Mucosa of rectum (tissue), 2 donors: ENCODE measurements at regions not wholly inside any gene's neighbourhood (a gene's known extent, or its start where the extent isn't known, plus 50 kb on each side); places are given as distances from the start of the nearest gene placed in this dataset.

Experiments used
- H3K27ac ChIP-seq, 2 donors: one replicate each; pipeline ENCODE4 v1.7.0; 2013; ENCODE audit warnings: inconsistent platforms in 2 of 2, low read depth in 2 of 2, low read length in 2 of 2
- H3K27me3 ChIP-seq, 2 donors: one replicate each; pipeline ENCODE4 v1.7.0; 2013; ENCODE audit warnings: low read length in 2 of 2; ENCODE audit not compliant: control insufficient read depth in 2 of 2, insufficient read depth in 2 of 2
- H3K36me3 ChIP-seq, 2 donors: one replicate each; pipeline ENCODE4 v1.7.0; 2013; ENCODE audit warnings: low read length in 2 of 2; ENCODE audit not compliant: control insufficient read depth in 2 of 2, insufficient read depth in 2 of 2
- H3K4me1 ChIP-seq, 2 donors: one replicate each; pipeline ENCODE4 v1.7.0; 2013; ENCODE audit warnings: low read length in 2 of 2, mild to moderate bottlenecking in 1 of 2; ENCODE audit not compliant: control insufficient read depth in 2 of 2, insufficient read depth in 2 of 2
- H3K4me3 ChIP-seq, 2 donors: one replicate each; pipeline ENCODE4 v1.7.0; 2013; ENCODE audit warnings: low read length in 2 of 2
- H3K9ac ChIP-seq, 2 donors: one replicate each; pipeline ENCODE4 v1.7.0; 2013; ENCODE audit warnings: low read length in 2 of 2, low read depth in 1 of 2, mild to moderate bottlenecking in 1 of 2
- H3K9me3 ChIP-seq, 2 donors: one replicate each; pipeline ENCODE4 v1.7.0; 2013; ENCODE audit warnings: low read length in 2 of 2; ENCODE audit not compliant: control insufficient read depth in 2 of 2
- donor health status: healthy.
- donor health status: Normal muscosa, but diverticular disease.

GRCh38 chr13:68675209-68675608 is 1432.4 kb upstream of the ATXN8OS start:
- no peak overlapping the region for H3K9ac ChIP-seq
- H3K27me3 ChIP-seq = no peaks in the 10 kb centered on the region
- no peak overlapping the region for H3K4me3 ChIP-seq
- H3K4me1 ChIP-seq = no peaks in the 10 kb centered on the region
- no peaks in the 10 kb centered on the region for H3K9me3 ChIP-seq
- no peak overlapping the region for H3K27ac ChIP-seq
- no peaks in the 10 kb centered on the region for H3K36me3 ChIP-seq

- H3K27me3 ChIP-seq = no peaks in the 10 kb centered on the region
- H3K4me1 ChIP-seq = no peaks in the 10 kb centered on the region
- no peak overlapping the region for H3K4me3 ChIP-seq
- no peaks in the 10 kb centered on the region for H3K9me3 ChIP-seq
- no peak overlapping the region for H3K27ac ChIP-seq
- no peaks in the 10 kb centered on the region for H3K36me3 ChIP-seq
- no peak overlapping the region for H3K9ac ChIP-seq
These were observed 1437.7 kb upstream of the PCDH9 start for GRCh38 chr13:68667863-68668262.

DNA sequence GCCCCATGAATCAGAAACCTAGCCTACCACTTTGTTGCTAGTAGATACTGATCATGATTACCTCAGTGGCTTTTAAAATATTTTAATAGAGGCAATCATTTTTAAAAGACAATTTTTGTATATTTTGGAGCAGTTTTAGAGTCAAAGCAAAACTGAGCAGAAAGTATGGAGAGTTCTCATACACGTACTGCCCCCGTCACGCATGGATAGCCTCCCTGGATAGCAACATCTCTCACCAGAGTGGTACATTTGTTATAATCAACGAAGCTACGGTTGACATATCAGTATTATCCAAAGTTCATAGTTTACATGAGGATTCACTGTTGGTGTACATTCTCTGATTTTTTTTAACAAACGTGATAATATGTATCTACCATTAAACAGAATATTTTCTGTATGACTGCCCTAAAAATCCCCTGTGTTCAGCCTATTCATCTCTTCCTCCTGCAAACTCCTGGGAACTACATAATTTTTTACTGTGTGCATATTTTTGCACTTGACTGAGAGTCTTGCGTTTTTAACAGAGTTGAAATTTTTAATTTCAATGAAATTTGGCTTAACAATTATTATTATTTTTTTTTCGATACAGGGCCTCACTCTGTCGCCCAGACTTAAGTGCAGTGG is 1436.8 kb upstream of the PCDH9 start:
- no peaks in the 10 kb centered on the region for H3K27me3 ChIP-seq
- H3K4me3 ChIP-seq = no peak overlapping the region
- no peak overlapping the region for H3K9ac ChIP-seq
- no peak overlapping the region for H3K27ac ChIP-seq
- H3K36me3 ChIP-seq = no peaks in the 10 kb centered on the region
- H3K4me1 ChIP-seq = no peaks in the 10 kb centered on the region
- no peaks in the 10 kb centered on the region for H3K9me3 ChIP-seq

DNA sequence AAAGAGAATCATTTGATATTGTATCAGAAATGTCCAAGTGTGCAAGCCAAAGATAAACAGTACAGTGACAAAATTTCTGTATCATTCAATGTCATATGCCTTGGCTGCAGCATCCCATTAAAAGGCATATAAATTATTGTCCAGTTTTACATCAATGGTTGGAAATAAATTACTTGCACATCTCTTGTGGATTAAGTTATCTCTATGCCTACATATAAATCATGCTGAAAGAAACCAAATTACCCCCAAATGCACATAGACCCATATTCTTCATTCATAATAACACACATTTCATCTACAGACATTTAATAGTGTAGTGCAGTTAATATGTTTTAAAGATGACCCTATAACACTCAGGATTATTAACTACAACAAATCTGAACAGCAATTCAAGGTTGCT is 1415.7 kb upstream of the PCDH9 start:
- no peaks in the 10 kb centered on the region for H3K4me1 ChIP-seq
- no peaks in the 10 kb centered on the region for H3K36me3 ChIP-seq
- no peaks in the 10 kb centered on the region for H3K27me3 ChIP-seq
- no peaks in the 10 kb centered on the region for H3K9me3 ChIP-seq
- no peak overlapping the region for H3K4me3 ChIP-seq
- H3K9ac ChIP-seq = no peak overlapping the region
- no peak overlapping the region for H3K27ac ChIP-seq

DNA sequence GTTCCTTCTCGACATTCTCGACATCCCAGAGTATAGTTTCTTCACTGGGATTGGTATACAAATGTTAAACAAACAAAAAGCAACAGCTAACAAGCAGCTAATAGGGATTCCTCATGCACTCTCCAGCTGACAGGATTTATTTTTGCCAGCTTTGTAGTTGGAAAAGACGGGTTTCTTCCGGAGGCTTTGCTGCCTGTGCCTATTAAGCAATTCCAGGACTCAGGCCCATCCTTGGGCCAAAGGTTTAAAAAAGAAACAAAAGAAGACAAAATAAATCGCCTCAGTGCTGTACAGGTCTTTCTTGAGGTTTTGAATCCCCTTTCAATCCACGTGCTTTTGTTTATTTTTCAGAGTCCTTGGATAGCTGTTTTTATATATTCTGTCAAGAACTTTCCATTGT is 1414.5 kb upstream of the PCDH9 start:
- no peaks in the 10 kb centered on the region for H3K4me1 ChIP-seq
- no peak overlapping the region for H3K4me3 ChIP-seq
- H3K27me3 ChIP-seq = no peaks in the 10 kb centered on the region
- no peaks in the 10 kb centered on the region for H3K9me3 ChIP-seq
- no peak overlapping the region for H3K9ac ChIP-seq
- H3K27ac ChIP-seq = no peak overlapping the region
- H3K36me3 ChIP-seq = no peaks in the 10 kb centered on the region

GRCh38 chr13:68636784-68637183 is 1406.6 kb upstream of the PCDH9 start:
- H3K4me3 ChIP-seq = no peak overlapping the region
- no peaks in the 10 kb centered on the region for H3K9me3 ChIP-seq
- H3K36me3 ChIP-seq = no peaks in the 10 kb centered on the region
- H3K9ac ChIP-seq = no peak overlapping the region
- no peak overlapping the region for H3K27ac ChIP-seq
- no peaks in the 10 kb centered on the region for H3K4me1 ChIP-seq
- no peaks in the 10 kb centered on the region for H3K27me3 ChIP-seq

- H3K9me3 ChIP-seq = no peaks in the 10 kb centered on the region
- no peaks in the 10 kb centered on the region for H3K27me3 ChIP-seq
These were observed 1398.9 kb upstream of the PCDH9 start for GRCh38 chr13:68628994-68629393.

DNA sequence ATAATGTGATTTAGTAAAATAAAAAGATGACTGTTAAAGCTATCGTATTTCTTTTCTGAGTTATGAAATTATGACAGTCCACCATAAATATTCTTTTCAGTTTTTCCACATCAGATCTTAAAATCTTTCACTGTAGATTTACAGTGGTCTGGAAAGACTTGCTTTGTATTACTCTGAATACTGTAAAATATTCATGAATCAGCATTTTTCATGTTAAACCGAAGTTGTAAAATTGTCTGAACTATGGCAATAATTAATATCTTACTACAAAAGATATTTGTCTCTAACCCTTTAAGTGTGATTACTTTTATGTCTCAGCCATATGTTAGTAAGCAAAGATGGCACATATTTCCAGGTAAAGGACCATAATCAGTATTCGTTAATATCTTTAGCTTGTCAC is 1397.2 kb upstream of the PCDH9 start:
- Histone ChIP-seq H3K9me3 (no peaks in the 10 kb centered on the region), H3K4me1 (no peaks in the 10 kb centered on the region), H3K27ac (no peak overlapping the region), H3K36me3 (no peaks in the 10 kb centered on the region), H3K27me3 (no peaks in the 10 kb centered on the region), H3K4me3 (no peak overlapping the region), H3K9ac (no peak overlapping the region)

More at GRCh38 chr13:68628994-68629393, 1398.9 kb upstream of the PCDH9 start:
- Histone ChIP-seq H3K9ac (no peak overlapping the region), H3K4me1 (no peaks in the 10 kb centered on the region), H3K36me3 (no peaks in the 10 kb centered on the region), H3K27ac (no peak overlapping the region), H3K4me3 (no peak overlapping the region)

- Histone ChIP-seq H3K9ac (no peak overlapping the region), H3K27me3 (no peaks in the 10 kb centered on the region), H3K9me3 (no peaks in the 10 kb centered on the region), H3K27ac (no peak overlapping the region), H3K36me3 (no peaks in the 10 kb centered on the region), H3K4me1 (no peaks in the 10 kb centered on the region), H3K4me3 (no peak overlapping the region)
These were observed 1386.6 kb upstream of the PCDH9 start for GRCh38 chr13:68616600-68617222.

- no peak overlapping the region for H3K27ac ChIP-seq
- H3K36me3 ChIP-seq = no peaks in the 10 kb centered on the region
- no peaks in the 10 kb centered on the region for H3K9me3 ChIP-seq
- no peak overlapping the region for H3K4me3 ChIP-seq
- no peak overlapping the region for H3K9ac ChIP-seq
- no peaks in the 10 kb centered on the region for H3K4me1 ChIP-seq
- no peaks in the 10 kb centered on the region for H3K27me3 ChIP-seq
These were observed 1379.5 kb upstream of the PCDH9 start for GRCh38 chr13:68609661-68610060.
